Thyroid gland (tissue), 4 donors: ENCODE measurements at regions not wholly inside any gene's neighbourhood (a gene's known extent, or its start where the extent isn't known, plus 50 kb on each side); places are given as distances from the start of the nearest gene placed in this dataset.

Source experiments
- CTCF ChIP-seq, 6 experiments: fragments of 200-600 bp in 3 of 6; fragments of 450-650 bp in 3 of 6; sonication (generic) in 3 of 6; IDR thresholded peaks; one replicate each; pipeline ENCODE4 v1.5.1; 2016 to 2019; ENCODE audit warnings: antibody characterized with exemption in 6 of 6, mild to moderate bottlenecking in 2 of 6, inconsistent platforms in 1 of 6, moderate library complexity in 1 of 6
- POLR2A ChIP-seq, 2 donors: fragments of 450-650 bp; IDR thresholded peaks; one replicate each; pipeline ENCODE4 v1.6.1; 2017; ENCODE audit warnings: antibody characterized with exemption in 2 of 2, mild to moderate bottlenecking in 2 of 2, moderate library complexity in 1 of 2

- no peak for TF ChIP-seq CTCF (IDR thresholded peaks at IDR 0.05)
- no peak for TF ChIP-seq POLR2A (IDR thresholded peaks at IDR 0.05)
These were observed 116.4 kb upstream of the PRNP start for GRCh38 chr20:4569865-4570264.
